SK-N-SH (cell line): ENCODE measurements at regions not wholly inside any gene's neighbourhood (a gene's known extent, or its start where the extent isn't known, plus 50 kb on each side); places are given as distances from the start of the nearest gene placed in this dataset.

Experiments
- CTCF ChIA-PET: fragments of 300-600, 350-600 bp; formaldehyde crosslinking; extraction: SDS; loops from one replicate; lab custom pipeline; 2021; lab: Yijun Ruan, JAX
- POLR2A ChIA-PET: fragments of 350-600 bp; sonication (Branson Sonifier 250); formaldehyde crosslinking; extraction: SDS; loops from one replicate; lab custom pipeline; 2020; ENCODE audit warnings: antibody characterized with exemption, inconsistent platforms; lab: Yijun Ruan, JAX
- DNase-seq: peaks from one replicate; pipeline ENCODE4 v3.0.0; 2012
- H2AFZ ChIP-seq: fragments of 200-600 bp; sonication (generic); 2 replicates; pipeline ENCODE4 v1.8.1; 2016; ENCODE audit warnings: antibody characterized with exemption, mild to moderate bottlenecking, low read depth
- H3F3A ChIP-seq: fragments of 200-600 bp; sonication (generic); replicated peaks from 2 replicates; pipeline ENCODE3; 2016; ENCODE audit warnings: antibody characterized with exemption, mild to moderate bottlenecking; ENCODE audit not compliant: insufficient read depth
- H3K27ac ChIP-seq, 2 experiments: fragments of 200-500 bp in 1 of 2; fragments of 200-600 bp in 1 of 2; sonication (Bioruptor generic) in 1 of 2; sonication (generic), shearing (Covaris generic) in 1 of 2; 2 replicates each; pipeline versions ENCODE4 v1.5.1 to v1.6.1; 2014 to 2016; ENCODE audit warnings: low read depth in 2 of 2, inconsistent platforms in 1 of 2, low read length in 1 of 2, mild to moderate bottlenecking in 1 of 2, mixed read lengths in 1 of 2
- H3K27me3 ChIP-seq: fragments of 200-600 bp; sonication (generic), shearing (Covaris generic); 2 replicates; pipeline ENCODE4 v1.6.1; 2016; ENCODE audit warnings: mixed run types; ENCODE audit not compliant: insufficient read depth
- H3K36me3 ChIP-seq, 2 experiments: fragments of 200-500 bp in 1 of 2; fragments of 200-600 bp in 1 of 2; sonication (Bioruptor generic) in 1 of 2; sonication (generic) in 1 of 2; replicated peaks in 1 of 2; 2 replicates each; pipeline versions ENCODE3 to v1.5.1; 2014 to 2016; ENCODE audit warnings: low read length in 1 of 2, mild to moderate bottlenecking in 1 of 2; ENCODE audit not compliant: insufficient read depth in 2 of 2, control insufficient read depth in 1 of 2
- H3K4me1 ChIP-seq, 2 experiments: fragments of 200-500 bp in 1 of 2; fragments of 200-600 bp in 1 of 2; sonication (Bioruptor generic) in 1 of 2; sonication (generic), shearing (Covaris generic) in 1 of 2; 2 replicates each; pipeline versions ENCODE4 v1.5.1 to v1.6.1; 2014 to 2016; ENCODE audit warnings: low read depth in 1 of 2, low read length in 1 of 2, mixed run types in 1 of 2; ENCODE audit not compliant: insufficient read depth in 2 of 2, control insufficient read depth in 1 of 2
- H3K4me2 ChIP-seq: fragments of 200-600 bp; sonication (generic), shearing (Covaris generic); 2 replicates; pipeline ENCODE4 v1.6.1; 2017; ENCODE audit warnings: mixed run types
- H3K4me3 ChIP-seq, 2 experiments: fragments of 200-500 bp in 1 of 2; fragments of 200-600 bp in 1 of 2; sonication (Bioruptor generic) in 1 of 2; sonication (generic), shearing (Covaris generic) in 1 of 2; 2 replicates each; pipeline versions ENCODE4 v1.5.1 to v1.8.1; 2014 to 2016; ENCODE audit warnings: low read depth in 2 of 2, inconsistent platforms in 1 of 2, low read length in 1 of 2, mild to moderate bottlenecking in 1 of 2, mixed read lengths in 1 of 2, moderate library complexity in 1 of 2
- H3K79me2 ChIP-seq: fragments of 200-600 bp; sonication (generic); 2 replicates; pipeline ENCODE4 v1.8.1; 2017; ENCODE audit warnings: mild to moderate bottlenecking; ENCODE audit not compliant: insufficient read depth
- H3K9ac ChIP-seq: fragments of 200-600 bp; sonication (generic); 2 replicates; pipeline ENCODE4 v1.6.1; 2017; ENCODE audit warnings: mixed run types
- H3K9me2 ChIP-seq: fragments of 200-600 bp; sonication (generic); 2 replicates; pipeline ENCODE4 v1.6.1; 2017; ENCODE audit warnings: mixed run types
- H3K9me3 ChIP-seq: fragments of 200-600 bp; sonication (generic); 2 replicates; pipeline ENCODE4 v1.6.1; 2017; ENCODE audit warnings: mixed run types, mild to moderate bottlenecking, moderate library complexity
- H4K20me1 ChIP-seq: fragments of 200-600 bp; sonication (generic); 2 replicates; pipeline ENCODE4 v1.6.1; 2017; ENCODE audit warnings: mild to moderate bottlenecking, mixed run types; ENCODE audit not compliant: insufficient read depth
- CHD2 ChIP-seq: fragments of 150-350 bp; IDR thresholded peaks from 2 replicates; pipeline ENCODE4 v1.6.1; 2018; ENCODE audit warnings: low read length; ENCODE audit not compliant: partially characterized antibody
- ELF1 ChIP-seq: IDR thresholded peaks from 2 replicates; pipeline ENCODE4 v1.4.0; 2012
- EZH2phosphoT487 ChIP-seq: fragments of 200-600 bp; sonication (generic); IDR thresholded peaks from 2 replicates; pipeline ENCODE4 v1.6.1; 2017; ENCODE audit warnings: low read depth, mixed run types, mild to moderate bottlenecking, antibody characterized with exemption, moderate library complexity, borderline replicate concordance
- FOXJ3 ChIP-seq: sonication (generic); formaldehyde crosslinking; IDR thresholded peaks from 2 replicates; pipeline ENCODE4 v1.5.1; 2020; ENCODE audit warnings: mild to moderate bottlenecking, missing genetic modification reagents
- FOXM1 ChIP-seq: IDR thresholded peaks from 2 replicates; pipeline ENCODE4 v1.4.0; 2012; ENCODE audit warnings: low read depth, mild to moderate bottlenecking
- IRF3 ChIP-seq: fragments of 150-350 bp; IDR thresholded peaks from 2 replicates; pipeline ENCODE4 v1.6.1; 2016; ENCODE audit warnings: mild to moderate bottlenecking, low read depth, low read length
- NFIC ChIP-seq: IDR thresholded peaks from 2 replicates; pipeline ENCODE4 v1.4.0; 2012; ENCODE audit warnings: borderline replicate concordance
- RCOR1 ChIP-seq: fragments of 150-350 bp; IDR thresholded peaks from 2 replicates; pipeline ENCODE4 v1.6.1; 2017; ENCODE audit warnings: antibody characterized with exemption, low read length
- REST ChIP-seq: IDR thresholded peaks from 2 replicates; pipeline ENCODE4 v1.6.1; 2012; ENCODE audit warnings: mild to moderate bottlenecking, low read depth, low read length, moderate library complexity
- RFX5 ChIP-seq: IDR thresholded peaks from 2 replicates; pipeline ENCODE4 v1.6.1; 2012; ENCODE audit warnings: mild to moderate bottlenecking, improper control_type of control experiment, low read length
- SMC3 ChIP-seq: IDR thresholded peaks from 2 replicates; pipeline ENCODE4 v1.6.1; 2012; ENCODE audit warnings: low read depth, low read length, improper control_type of control experiment
- TAF1 ChIP-seq: IDR thresholded peaks from 2 replicates; pipeline ENCODE4 v1.6.1; 2012; ENCODE audit warnings: low read depth, mild to moderate bottlenecking, low read length, moderate library complexity, borderline replicate concordance
- TCF12 ChIP-seq: IDR thresholded peaks from 2 replicates; pipeline ENCODE4 v1.4.0; 2012
- WGBS: methylation state at CpG from one replicate; pipeline ENCODE4 v1.1.6; 2017; ENCODE audit warnings: low lambda C conversion rate; 5-methylcytosine and 5-hydroxymethylcytosine counted together

GRCh38 chr4:182042945-182043344 lies 200.3 kb upstream of the TENM3 start:
- Histone ChIP-seq H2AFZ (no peak overlapping the region), H3K9ac (no peak overlapping the region), H3K27ac (no peak overlapping the region), H3K9me3 (no peaks in the 10 kb centered on the region), H3K4me1 (no peaks in the 10 kb centered on the region), H3K79me2 (no peaks in the 10 kb centered on the region), H3K4me3 (no peak overlapping the region), H3K36me3 (no peaks in the 10 kb centered on the region), H3F3A (no peaks in the 10 kb centered on the region), H3K4me2 (no peak overlapping the region), H3K9me2 (no peaks in the 10 kb centered on the region), H3K27me3 (no peaks in the 10 kb centered on the region), H4K20me1 (no peaks in the 10 kb centered on the region)
- TF ChIP-seq EZH2phosphoT487: no peak
- no peak for TF ChIP-seq TCF12
- no peak for TF ChIP-seq IRF3
- TF ChIP-seq RFX5: no peak
- TF ChIP-seq ELF1: no peak
- no peak for TF ChIP-seq REST
- no peak for TF ChIP-seq CHD2
- DNase-seq: no peak
- CTCF ChIA-PET: no interaction called here
- POLR2A ChIA-PET: no interaction called here
- 76% methylated on average over 8 of the region's 8 CpGs for WGBS

- H3K27ac ChIP-seq: no peak overlapping the region
- no peaks in the 10 kb centered on the region for H3K79me2 ChIP-seq
- no peaks in the 10 kb centered on the region for H3K36me3 ChIP-seq
- TF ChIP-seq FOXJ3: no peak
- no peak for TF ChIP-seq TCF12
- TF ChIP-seq RCOR1: no peak
- no peak for TF ChIP-seq IRF3
- TF ChIP-seq NFIC: no peak
- no peak for TF ChIP-seq FOXM1
- TF ChIP-seq REST: no peak
- no peak for TF ChIP-seq TAF1
- TF ChIP-seq SMC3: no peak
- 59% methylated on average over 1 of the region's 1 CpG for WGBS
- POLR2A ChIA-PET: no interaction called here
- no peaks in the 10 kb centered on the region for H4K20me1 ChIP-seq
- H2AFZ ChIP-seq: no peak overlapping the region
- no peak overlapping the region for H3K4me2 ChIP-seq
- no peaks in the 10 kb centered on the region for H3K4me1 ChIP-seq
- no peak for DNase-seq
- no peaks in the 10 kb centered on the region for H3F3A ChIP-seq
- H3K27me3 ChIP-seq: no peaks in the 10 kb centered on the region
- H3K4me3 ChIP-seq: no peak overlapping the region
- H3K9ac ChIP-seq: no peak overlapping the region
- no peaks in the 10 kb centered on the region for H3K9me3 ChIP-seq
- H3K9me2 ChIP-seq: no peaks in the 10 kb centered on the region
- CTCF ChIA-PET: no interaction called here
Observed at GRCh38 chr4:182048871-182049270, 194.3 kb upstream of the TENM3 start.
